Esophagus squamous epithelium (tissue), 4 donors: ENCODE measurements at regions not wholly inside any gene's neighbourhood (a gene's known extent, or its start where the extent isn't known, plus 50 kb on each side); places are given as distances from the start of the nearest gene placed in this dataset.

ENCODE experiments used
- POLR2A ChIP-seq, 4 donors: fragments of 450-650 bp; IDR thresholded peaks; one replicate each; pipeline ENCODE4 v1.6.1; 2017; ENCODE audit warnings: antibody characterized with exemption in 4 of 4, mild to moderate bottlenecking in 4 of 4, moderate library complexity in 3 of 4
- TF ChIP-seq, protein P1 (sequence below), 6 experiments: fragments of 450-650 bp in 4 of 6; fragments of 200-600 bp in 2 of 6; sonication (generic) in 2 of 6; IDR thresholded peaks; one replicate each; pipeline ENCODE4 v1.5.1; 2016 to 2019; ENCODE audit warnings: antibody characterized with exemption in 6 of 6, mild to moderate bottlenecking in 4 of 6, moderate library complexity in 4 of 6

DNA sequence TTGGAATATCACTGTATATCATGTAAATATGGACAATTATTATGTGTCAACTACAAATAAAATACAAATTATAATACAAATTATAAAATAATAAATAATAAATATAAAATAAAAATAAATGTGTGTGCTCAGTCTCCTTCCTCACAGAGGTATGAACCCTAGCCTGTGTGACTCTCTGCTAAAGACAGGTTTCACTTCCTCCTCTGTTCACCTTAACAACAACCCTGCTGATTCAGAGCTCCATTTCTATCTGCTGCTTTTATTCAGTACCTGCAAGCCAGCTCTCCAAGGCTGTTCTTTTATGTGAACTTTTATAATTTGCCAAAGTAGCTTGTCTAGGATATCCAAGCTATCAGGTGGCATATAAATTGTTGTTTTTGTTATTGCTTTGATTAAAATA is 610.7 kb upstream of the GRM7 start:
- no peak for TF ChIP-seq POLR2A (IDR thresholded peaks at IDR 0.05)
- TF ChIP-seq, protein P1, sequence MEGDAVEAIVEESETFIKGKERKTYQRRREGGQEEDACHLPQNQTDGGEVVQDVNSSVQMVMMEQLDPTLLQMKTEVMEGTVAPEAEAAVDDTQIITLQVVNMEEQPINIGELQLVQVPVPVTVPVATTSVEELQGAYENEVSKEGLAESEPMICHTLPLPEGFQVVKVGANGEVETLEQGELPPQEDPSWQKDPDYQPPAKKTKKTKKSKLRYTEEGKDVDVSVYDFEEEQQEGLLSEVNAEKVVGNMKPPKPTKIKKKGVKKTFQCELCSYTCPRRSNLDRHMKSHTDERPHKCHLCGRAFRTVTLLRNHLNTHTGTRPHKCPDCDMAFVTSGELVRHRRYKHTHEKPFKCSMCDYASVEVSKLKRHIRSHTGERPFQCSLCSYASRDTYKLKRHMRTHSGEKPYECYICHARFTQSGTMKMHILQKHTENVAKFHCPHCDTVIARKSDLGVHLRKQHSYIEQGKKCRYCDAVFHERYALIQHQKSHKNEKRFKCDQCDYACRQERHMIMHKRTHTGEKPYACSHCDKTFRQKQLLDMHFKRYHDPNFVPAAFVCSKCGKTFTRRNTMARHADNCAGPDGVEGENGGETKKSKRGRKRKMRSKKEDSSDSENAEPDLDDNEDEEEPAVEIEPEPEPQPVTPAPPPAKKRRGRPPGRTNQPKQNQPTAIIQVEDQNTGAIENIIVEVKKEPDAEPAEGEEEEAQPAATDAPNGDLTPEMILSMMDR (IDR thresholded peaks at IDR 0.05), result no peak
